ENCODE measurements at regions not wholly inside any gene's neighbourhood (a gene's known extent, or its start where the extent isn't known, plus 50 kb on each side); places are given as distances from the start of the nearest gene placed in this dataset.

DNA sequence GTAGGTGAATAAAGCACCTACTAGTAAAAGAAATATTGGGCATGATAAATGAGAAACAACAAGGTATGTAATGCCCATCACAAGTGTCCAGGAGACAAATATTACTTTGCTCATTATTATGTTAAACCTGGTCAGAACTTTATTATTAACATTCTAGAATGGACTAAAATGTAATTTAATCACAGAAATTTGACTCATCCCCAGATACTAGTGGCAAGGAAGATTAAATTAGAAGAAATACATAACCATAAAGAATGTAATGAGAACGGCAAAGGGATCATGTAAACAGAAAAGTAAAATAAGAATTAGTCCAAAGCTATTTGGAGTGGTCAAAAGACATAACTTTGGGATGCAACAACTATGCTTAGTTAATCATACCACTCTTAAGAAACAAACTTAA, 71.2 kb upstream of the STAC start:
- no peak overlapping the region for H3K27ac ChIP-seq
- H3K9me3 ChIP-seq = no peaks in the 10 kb centered on the region
- no peak for DNase-seq (ENCODE audit: extremely low spot score in 2 of 2)
- no peaks in the 10 kb centered on the region for H3K4me1 ChIP-seq
- H3K36me3 ChIP-seq = no peaks in the 10 kb centered on the region
- intact Hi-C loops (cut with DNase I) = no loop called here
- H3K27me3 ChIP-seq = no peaks in the 10 kb centered on the region
- no peak overlapping the region for H3K4me3 ChIP-seq
- TF ChIP-seq POLR2A (IDR thresholded peaks at IDR 0.05) (no peak), POLR2AphosphoS5 (IDR thresholded peaks at IDR 0.05; ENCODE audit: insufficient read depth in 1 of 2, low read depth in 1 of 2) (no peak)
- TF ChIP-seq, protein P1, sequence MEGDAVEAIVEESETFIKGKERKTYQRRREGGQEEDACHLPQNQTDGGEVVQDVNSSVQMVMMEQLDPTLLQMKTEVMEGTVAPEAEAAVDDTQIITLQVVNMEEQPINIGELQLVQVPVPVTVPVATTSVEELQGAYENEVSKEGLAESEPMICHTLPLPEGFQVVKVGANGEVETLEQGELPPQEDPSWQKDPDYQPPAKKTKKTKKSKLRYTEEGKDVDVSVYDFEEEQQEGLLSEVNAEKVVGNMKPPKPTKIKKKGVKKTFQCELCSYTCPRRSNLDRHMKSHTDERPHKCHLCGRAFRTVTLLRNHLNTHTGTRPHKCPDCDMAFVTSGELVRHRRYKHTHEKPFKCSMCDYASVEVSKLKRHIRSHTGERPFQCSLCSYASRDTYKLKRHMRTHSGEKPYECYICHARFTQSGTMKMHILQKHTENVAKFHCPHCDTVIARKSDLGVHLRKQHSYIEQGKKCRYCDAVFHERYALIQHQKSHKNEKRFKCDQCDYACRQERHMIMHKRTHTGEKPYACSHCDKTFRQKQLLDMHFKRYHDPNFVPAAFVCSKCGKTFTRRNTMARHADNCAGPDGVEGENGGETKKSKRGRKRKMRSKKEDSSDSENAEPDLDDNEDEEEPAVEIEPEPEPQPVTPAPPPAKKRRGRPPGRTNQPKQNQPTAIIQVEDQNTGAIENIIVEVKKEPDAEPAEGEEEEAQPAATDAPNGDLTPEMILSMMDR (IDR thresholded peaks at IDR 0.05) = no peak

DNA sequence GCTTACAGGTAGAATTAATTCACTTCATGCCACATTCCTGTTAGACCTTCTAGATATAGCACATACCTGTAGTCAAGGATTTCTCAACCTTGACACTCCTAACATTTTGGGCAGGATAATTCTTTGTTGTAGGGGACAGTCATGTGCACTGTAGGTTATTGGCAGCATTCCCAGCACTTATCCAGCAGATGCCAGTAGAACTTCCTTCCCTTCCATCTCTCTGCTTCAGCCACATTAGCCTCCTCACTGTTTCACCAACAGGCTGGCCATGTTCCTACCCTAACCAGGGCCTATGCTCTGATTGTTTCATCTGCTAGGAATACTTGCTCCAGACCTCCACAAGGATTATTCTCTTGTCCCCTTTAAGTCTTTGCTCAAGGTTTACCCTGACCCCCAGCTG, 68.0 kb upstream of the STAC start:
- H3K4me3 ChIP-seq = no peak overlapping the region
- TF ChIP-seq POLR2A (IDR thresholded peaks at IDR 0.05) (no peak), POLR2AphosphoS5 (IDR thresholded peaks at IDR 0.05; ENCODE audit: insufficient read depth in 1 of 2, low read depth in 1 of 2) (no peak)
- TF ChIP-seq, protein P1 (IDR thresholded peaks at IDR 0.05) = no peak
- no peak overlapping the region for H3K27ac ChIP-seq
- DNase-seq (ENCODE audit: extremely low spot score in 2 of 2) = no peak
- no peaks in the 10 kb centered on the region for H3K4me1 ChIP-seq
- no peaks in the 10 kb centered on the region for H3K9me3 ChIP-seq
- H3K27me3 ChIP-seq = no peaks in the 10 kb centered on the region
- no peaks in the 10 kb centered on the region for H3K36me3 ChIP-seq
- intact Hi-C loops (cut with DNase I) = no loop called here

DNA sequence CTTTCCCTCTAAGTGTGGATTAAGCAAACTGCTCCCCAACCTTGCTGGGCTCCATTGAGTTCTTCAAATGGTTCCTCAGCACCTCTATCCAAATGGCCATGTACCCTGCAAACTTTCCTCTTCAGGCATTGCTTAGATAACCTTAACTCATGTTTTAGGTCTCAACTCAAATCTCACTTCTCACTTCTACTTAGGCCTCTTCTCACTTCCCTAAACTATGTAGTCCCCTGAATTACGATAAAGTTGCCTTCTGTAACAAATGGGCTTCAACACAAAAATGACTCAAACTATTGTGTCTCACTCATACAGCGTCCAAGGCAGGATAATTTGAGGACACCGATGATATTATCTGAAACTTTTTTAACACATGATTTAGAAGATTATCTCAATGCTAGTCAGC, 62.4 kb upstream of the STAC start:
- Histone ChIP-seq H3K27ac (peak overlapping the region; percentile 36), H3K36me3 (no peaks in the 10 kb centered on the region), H3K4me3 (no peak overlapping the region), H3K4me1 (peaks cover 5% of the 10 kb centered on the region), H3K9me3 (no peaks in the 10 kb centered on the region), H3K27me3 (no peaks in the 10 kb centered on the region)
- no peak for TF ChIP-seq POLR2AphosphoS5 (IDR thresholded peaks at IDR 0.05; ENCODE audit: insufficient read depth in 1 of 2, low read depth in 1 of 2)
- no peak for TF ChIP-seq POLR2A (IDR thresholded peaks at IDR 0.05)
- TF ChIP-seq, protein P1 (IDR thresholded peaks at IDR 0.05) = no peak
- no peak for DNase-seq (ENCODE audit: extremely low spot score in 2 of 2)
- intact Hi-C loops (cut with DNase I) = no loop called here

DNA sequence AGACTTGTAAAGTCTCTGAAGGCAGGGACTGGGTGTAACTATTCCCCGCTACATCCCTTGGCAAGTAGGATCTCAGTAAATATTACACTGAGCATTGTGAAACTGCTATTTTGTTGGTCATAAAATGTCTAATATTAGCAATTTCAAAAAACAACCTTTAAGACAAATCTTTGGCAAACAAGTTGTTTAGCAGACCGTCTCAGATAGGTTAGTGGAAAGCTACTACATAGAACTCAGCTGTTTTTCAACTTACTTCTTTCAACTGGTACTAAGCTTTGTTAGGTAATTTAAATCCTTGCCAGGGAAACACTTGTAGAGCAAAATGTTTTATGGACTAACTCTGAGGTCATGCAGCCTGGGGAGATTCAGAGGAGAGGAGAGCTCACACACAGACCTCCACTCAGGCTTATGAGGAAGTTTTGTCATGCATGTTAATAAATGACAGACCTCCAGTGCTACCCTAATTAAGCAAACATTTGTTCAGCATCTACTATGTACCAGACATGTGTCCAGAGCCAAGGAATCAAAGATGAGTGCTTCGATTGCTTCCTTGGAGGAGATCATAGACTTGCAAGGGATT, 61.6 kb upstream of the STAC start:
- intact Hi-C loops (cut with DNase I) = no loop called here
- H3K9me3 ChIP-seq = no peaks in the 10 kb centered on the region
- peaks cover 5% of the 10 kb centered on the region for H3K4me1 ChIP-seq
- no peaks in the 10 kb centered on the region for H3K27me3 ChIP-seq
- peak in 1 of 2 donors; percentile 61 for TF ChIP-seq POLR2AphosphoS5 (IDR thresholded peaks at IDR 0.05; ENCODE audit: insufficient read depth in 1 of 2, low read depth in 1 of 2)
- no peak for TF ChIP-seq POLR2A (IDR thresholded peaks at IDR 0.05)
- no peaks in the 10 kb centered on the region for H3K36me3 ChIP-seq
- DNase-seq (ENCODE audit: extremely low spot score in 2 of 2) = no peak
- no peak overlapping the region for H3K4me3 ChIP-seq
- H3K27ac ChIP-seq = peak overlapping the region; percentile 36

DNA sequence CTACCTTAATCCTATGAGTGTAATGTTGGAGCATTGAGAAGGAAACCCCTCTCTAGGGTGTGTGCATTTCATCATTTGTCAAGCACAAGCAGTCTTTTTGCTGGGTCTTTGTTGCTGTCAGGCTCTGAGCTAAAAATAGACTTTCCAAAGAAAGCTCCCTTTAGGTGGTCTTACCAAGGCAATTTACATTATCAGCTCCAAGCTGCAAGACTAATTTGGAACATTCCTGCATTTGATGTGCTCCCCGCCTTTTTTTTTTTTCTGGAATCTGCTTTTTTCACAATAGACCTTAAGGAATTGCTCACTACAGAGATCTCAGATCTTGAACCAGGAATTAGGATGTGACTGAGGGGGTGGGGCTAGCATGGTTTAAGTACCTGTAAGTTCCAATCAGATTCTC, 60.6 kb upstream of the STAC start:
- Histone ChIP-seq H3K36me3 (no peaks in the 10 kb centered on the region), H3K4me3 (no peak overlapping the region), H3K4me1 (peaks cover 5% of the 10 kb centered on the region), H3K27me3 (no peaks in the 10 kb centered on the region), H3K9me3 (no peaks in the 10 kb centered on the region), H3K27ac (peak overlapping the region; percentile 36)
- intact Hi-C loops (cut with DNase I) = no loop called here
- TF ChIP-seq, protein P1 (IDR thresholded peaks at IDR 0.05) = no peak
- no peak for TF ChIP-seq POLR2A (IDR thresholded peaks at IDR 0.05)
- no peak for TF ChIP-seq POLR2AphosphoS5 (IDR thresholded peaks at IDR 0.05; ENCODE audit: insufficient read depth in 1 of 2, low read depth in 1 of 2)
- DNase-seq (ENCODE audit: extremely low spot score in 2 of 2) = no peak

Measured in vagina (tissue), 2 donors.